ENCODE measurements at regions not wholly inside any gene's neighbourhood (a gene's known extent, or its start where the extent isn't known, plus 50 kb on each side); places are given as distances from the start of the nearest gene placed in this dataset.

GRCh38 chr4:217891-218290 lies 87.4 kb downstream of the ZNF732 start:
- DNase-seq (no peak), ATAC-seq (no peak)
- Mint-ChIP-seq H3K9me3 (peaks cover 0 to 70% (median 26%) of the 10 kb centered on the region in 9 donors), H3K36me3 (peaks cover 0 to 76% (median 33%) of the 10 kb centered on the region in 3 donors), H3K4me3 (no peak overlapping the region), H3K4me1 (peaks cover 3 to 6% (median 4%) of the 10 kb centered on the region in 4 donors), H3K27me3 (peaks cover 0 to 8% (median 2%) of the 10 kb centered on the region in 5 donors), H3K27ac (no peak overlapping the region)
- POLR2A ChIA-PET, result no interaction called here

- Mint-ChIP-seq H3K36me3 (peaks cover 0 to 74% (median 33%) of the 10 kb centered on the region in 3 donors), H3K9me3 (peaks cover 2 to 83% (median 27%) of the 10 kb centered on the region in 9 donors), H3K27me3 (peaks cover 0 to 8% (median 2%) of the 10 kb centered on the region in 5 donors), H3K4me3 (peak overlapping the region in 5 of 10 donors; percentile 30 to 60 (median 40)), H3K27ac (no peak overlapping the region), H3K4me1 (peaks cover 11 to 29% (median 23%) of the 10 kb centered on the region in 4 donors)
- ATAC-seq (no peak), DNase-seq (no peak)
- POLR2A ChIA-PET, result no interaction called here
These were observed 89.7 kb downstream of the ZNF718 start for GRCh38 chr4:213971-214370.
